ENCODE measurements at regions not wholly inside any gene's neighbourhood (a gene's known extent, or its start where the extent isn't known, plus 50 kb on each side); places are given as distances from the start of the nearest gene placed in this dataset.
A peak's percentile ranks its signal among the peaks of the same experiment; 100 is the strongest.

DNA sequence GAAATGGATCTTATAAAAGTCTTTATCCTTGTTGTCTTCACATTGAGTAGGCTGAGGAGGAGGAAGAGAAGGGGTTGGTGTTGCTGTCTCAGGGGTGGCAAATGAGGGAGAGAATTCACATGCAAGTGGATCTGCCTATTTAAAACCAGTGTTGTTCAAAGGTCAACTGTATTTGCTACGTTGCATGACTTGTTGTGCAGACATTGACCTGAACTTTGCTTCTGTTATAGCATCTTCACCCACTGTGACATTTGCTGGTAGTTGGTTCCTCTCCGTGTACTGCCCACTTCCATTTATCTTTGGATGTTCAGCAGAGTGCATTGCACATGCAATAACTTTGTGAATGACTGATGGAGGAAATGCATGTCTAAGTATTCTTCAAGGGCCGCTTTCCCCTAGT is 228.6 kb upstream of the DPP10 start:
- no peaks in the 10 kb centered on the region for H3K4me1 Mint-ChIP-seq
- no peak overlapping the region for H3K27ac Mint-ChIP-seq
- ATAC-seq (replicated peaks) (peak in 1 of 2 donors; percentile 39), DNase-seq (no peak)
- H3K27me3 Mint-ChIP-seq = peaks cover 15 to 16% of the 10 kb centered on the region in 2 donors
- no peaks in the 10 kb centered on the region for H3K36me3 Mint-ChIP-seq
- no peaks in the 10 kb centered on the region for H3K9me3 Mint-ChIP-seq
- H3K4me3 Mint-ChIP-seq = no peak overlapping the region

GRCh38 chr2:114218383-114218782 is 224.1 kb upstream of the DPP10 start:
- Mint-ChIP-seq H3K9me3 (no peaks in the 10 kb centered on the region), H3K27me3 (peaks cover 13 to 26% of the 10 kb centered on the region in 2 donors), H3K27ac (no peak overlapping the region), H3K4me3 (no peak overlapping the region), H3K36me3 (no peaks in the 10 kb centered on the region), H3K4me1 (no peaks in the 10 kb centered on the region)
- no peak for ATAC-seq (replicated peaks)
- no peak for DNase-seq

GRCh38 chr2:114219456-114219855 is 223.0 kb upstream of the DPP10 start:
- H3K27me3 Mint-ChIP-seq = peaks cover 13 to 26% of the 10 kb centered on the region in 2 donors
- H3K4me1 Mint-ChIP-seq = no peaks in the 10 kb centered on the region
- no peaks in the 10 kb centered on the region for H3K36me3 Mint-ChIP-seq
- no peaks in the 10 kb centered on the region for H3K9me3 Mint-ChIP-seq
- no peak overlapping the region for H3K4me3 Mint-ChIP-seq
- no peak for ATAC-seq (replicated peaks)
- DNase-seq = no peak
- no peak overlapping the region for H3K27ac Mint-ChIP-seq

DNA sequence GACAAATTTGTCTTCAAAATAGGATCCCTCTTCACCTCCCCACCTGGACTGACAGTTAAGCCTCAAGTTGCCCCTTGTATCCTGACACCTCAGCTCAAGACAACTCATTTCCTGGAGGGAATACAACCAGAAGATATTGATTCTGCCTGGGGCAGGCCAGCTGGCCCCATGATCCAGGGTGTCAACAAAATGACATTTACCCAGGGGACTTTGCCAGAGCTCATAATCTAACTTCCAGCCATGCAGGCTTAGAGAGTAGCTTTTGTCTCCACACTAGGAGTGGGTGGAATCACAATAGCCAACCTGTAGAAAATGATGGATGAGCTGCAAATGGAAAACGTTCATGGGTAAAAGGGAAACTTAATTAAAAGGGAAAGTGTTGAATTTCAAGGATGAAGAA is 220.1 kb upstream of the DPP10 start:
- H3K36me3 Mint-ChIP-seq = no peaks in the 10 kb centered on the region
- DNase-seq (no peak), ATAC-seq (replicated peaks) (no peak)
- no peak overlapping the region for H3K27ac Mint-ChIP-seq
- no peaks in the 10 kb centered on the region for H3K4me1 Mint-ChIP-seq
- no peak overlapping the region for H3K4me3 Mint-ChIP-seq
- H3K27me3 Mint-ChIP-seq = peaks cover 8 to 27% of the 10 kb centered on the region in 2 donors
- H3K9me3 Mint-ChIP-seq = peaks cover 0 to 3% of the 10 kb centered on the region in 2 donors

- DNase-seq (no peak), ATAC-seq (replicated peaks) (no peak)
- Mint-ChIP-seq H3K27me3 (peaks cover under 1 to 7% of the 10 kb centered on the region in 2 donors), H3K36me3 (no peaks in the 10 kb centered on the region), H3K27ac (no peak overlapping the region), H3K4me3 (no peak overlapping the region), H3K9me3 (peaks cover 12% of the 10 kb centered on the region in 2 donors), H3K4me1 (no peaks in the 10 kb centered on the region)
Measured at GRCh38 chr2:114231921-114232320, 210.5 kb upstream of the DPP10 start.

DNA sequence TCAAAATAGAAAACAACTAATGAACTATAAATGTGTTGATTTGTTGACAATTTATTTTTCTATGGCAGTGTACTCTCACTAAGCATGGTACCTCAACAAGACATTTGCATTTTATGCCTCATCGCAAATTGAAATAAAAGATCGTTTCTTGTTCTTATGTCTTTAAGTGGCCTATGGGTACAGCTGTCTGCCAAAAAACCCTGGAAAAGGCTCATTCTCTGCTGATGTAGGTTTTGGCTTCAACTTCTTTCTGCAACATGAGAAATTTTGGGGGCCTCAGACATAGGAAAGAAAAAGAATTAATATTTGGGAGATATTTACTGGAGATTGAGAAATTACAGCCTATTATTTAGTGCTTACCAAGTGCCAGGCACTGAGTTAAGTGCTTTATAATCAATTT is 205.1 kb upstream of the DPP10 start:
- Mint-ChIP-seq H3K27ac (no peak overlapping the region), H3K9me3 (peaks cover 0 to 5% of the 10 kb centered on the region in 2 donors), H3K4me1 (no peaks in the 10 kb centered on the region), H3K27me3 (peaks cover 5 to 9% of the 10 kb centered on the region in 2 donors), H3K4me3 (no peak overlapping the region), H3K36me3 (no peaks in the 10 kb centered on the region)
- DNase-seq (no peak), ATAC-seq (replicated peaks) (no peak)

DNA sequence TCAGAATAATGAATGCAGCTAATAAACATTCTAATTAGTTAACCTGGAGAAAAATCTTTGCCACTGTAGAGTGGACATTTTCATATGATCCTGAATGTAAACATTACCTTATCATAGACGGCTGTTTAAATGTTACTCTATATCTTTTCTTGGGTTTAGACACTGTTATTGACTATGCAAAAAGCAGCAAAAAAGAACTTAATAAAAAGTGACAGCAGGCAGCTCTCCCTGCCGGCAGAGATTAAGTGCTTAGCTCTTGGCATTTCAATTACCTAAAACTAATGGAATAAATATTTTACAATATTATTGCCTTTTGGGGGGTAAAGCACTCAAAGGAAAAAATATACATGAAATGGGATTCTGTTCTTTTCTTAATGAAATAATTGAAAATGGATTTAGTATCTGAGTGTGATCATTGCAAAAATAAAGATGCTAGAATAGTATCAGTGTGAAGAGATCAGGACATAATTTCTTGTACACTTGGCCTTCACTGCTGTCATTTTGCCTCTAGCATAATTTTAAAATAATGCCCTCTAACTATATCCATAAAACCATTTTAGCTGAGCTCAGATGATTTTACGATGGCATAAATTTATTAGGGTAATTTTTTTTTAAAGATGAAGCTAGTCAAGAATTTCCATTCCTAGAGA is 203.4 kb upstream of the DPP10 start:
- DNase-seq (no peak), ATAC-seq (replicated peaks) (no peak)
- no peak overlapping the region for H3K4me3 Mint-ChIP-seq
- H3K4me1 Mint-ChIP-seq = no peaks in the 10 kb centered on the region
- no peak overlapping the region for H3K27ac Mint-ChIP-seq
- no peaks in the 10 kb centered on the region for H3K36me3 Mint-ChIP-seq
- peaks cover 0 to 9% of the 10 kb centered on the region in 2 donors for H3K9me3 Mint-ChIP-seq
- H3K27me3 Mint-ChIP-seq = peaks cover 5 to 9% of the 10 kb centered on the region in 2 donors

- Mint-ChIP-seq H3K27ac (no peak overlapping the region), H3K27me3 (peaks cover 0 to 7% of the 10 kb centered on the region in 2 donors), H3K36me3 (no peaks in the 10 kb centered on the region), H3K4me1 (no peaks in the 10 kb centered on the region), H3K9me3 (peaks cover 0 to 4% of the 10 kb centered on the region in 2 donors), H3K4me3 (no peak overlapping the region)
- ATAC-seq (replicated peaks) (no peak), DNase-seq (no peak)
Measured at GRCh38 chr2:114248648-114249047, 193.8 kb upstream of the DPP10 start.

GRCh38 chr2:114252713-114253112 is 189.7 kb upstream of the DPP10 start:
- Mint-ChIP-seq H3K4me1 (no peaks in the 10 kb centered on the region), H3K36me3 (no peaks in the 10 kb centered on the region), H3K27ac (no peak overlapping the region), H3K4me3 (no peak overlapping the region), H3K9me3 (peaks cover 0 to 4% of the 10 kb centered on the region in 2 donors), H3K27me3 (peaks cover 0 to 7% of the 10 kb centered on the region in 2 donors)
- ATAC-seq (replicated peaks) (no peak), DNase-seq (no peak)

DNA sequence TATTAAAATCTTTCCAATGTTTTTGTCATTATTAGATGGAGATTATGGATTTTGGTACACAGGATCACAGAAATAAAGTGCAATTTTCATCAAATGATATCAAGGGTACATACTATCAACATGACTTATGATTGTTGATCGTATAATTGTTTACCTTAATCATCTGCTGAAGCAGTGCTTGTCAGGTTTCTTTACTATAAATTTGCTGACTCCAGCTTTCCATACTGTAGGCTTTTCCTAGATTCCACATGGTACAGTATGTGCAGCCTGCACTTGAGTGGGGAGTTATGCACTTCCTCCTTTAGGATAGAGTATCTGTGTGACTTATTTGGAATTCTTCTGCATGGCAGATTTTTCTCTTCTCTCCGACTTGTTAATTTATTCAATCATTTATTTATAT is 187.6 kb upstream of the DPP10 start:
- no peak overlapping the region for H3K4me3 Mint-ChIP-seq
- peaks cover 0 to 6% of the 10 kb centered on the region in 2 donors for H3K27me3 Mint-ChIP-seq
- H3K36me3 Mint-ChIP-seq = no peaks in the 10 kb centered on the region
- H3K4me1 Mint-ChIP-seq = no peaks in the 10 kb centered on the region
- DNase-seq (no peak), ATAC-seq (replicated peaks) (no peak)
- H3K27ac Mint-ChIP-seq = no peak overlapping the region
- peaks cover 0 to 3% of the 10 kb centered on the region in 2 donors for H3K9me3 Mint-ChIP-seq

DNA sequence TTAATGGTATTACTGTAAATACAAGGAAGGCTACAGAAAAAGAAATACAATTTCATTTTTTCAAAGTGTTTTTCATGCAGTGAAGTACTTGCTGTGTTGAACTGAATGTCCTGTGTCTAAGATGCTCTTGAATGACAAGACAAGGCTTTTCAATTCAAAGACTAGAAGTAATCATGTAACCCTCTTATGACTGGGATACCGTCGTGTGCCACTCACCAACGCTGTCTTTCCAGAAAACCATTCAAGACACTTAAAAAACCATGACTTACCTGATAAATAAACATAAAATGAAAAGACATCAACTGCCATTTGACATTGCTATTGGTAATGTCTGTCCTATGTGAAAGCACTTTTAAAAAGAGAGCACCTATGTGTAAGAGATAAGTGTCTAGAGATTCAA is 183.1 kb upstream of the DPP10 start:
- no peak for DNase-seq
- no peaks in the 10 kb centered on the region for H3K36me3 Mint-ChIP-seq

DNA sequence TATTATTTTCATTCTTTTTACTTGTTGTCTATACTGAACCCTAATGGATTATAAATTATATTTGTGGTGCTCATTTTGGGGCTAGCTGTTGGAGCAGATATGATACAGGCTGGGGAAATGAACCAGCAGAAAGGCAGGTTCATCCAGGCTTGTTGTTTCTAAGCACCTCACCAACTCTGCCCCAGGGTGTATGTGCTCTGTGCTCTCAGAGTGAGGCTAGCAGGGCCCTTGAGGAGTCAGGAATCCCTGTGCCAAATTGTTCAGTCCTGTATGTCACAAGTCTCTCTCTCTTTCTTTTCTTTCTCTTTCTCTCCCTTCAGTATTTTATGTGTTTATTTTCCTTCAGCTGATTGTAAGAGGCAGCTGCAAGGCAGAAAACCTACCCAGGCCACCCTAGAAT is 181.1 kb upstream of the DPP10 start:
- Mint-ChIP-seq H3K9me3 (no peaks in the 10 kb centered on the region), H3K27me3 (no peaks in the 10 kb centered on the region)
- ATAC-seq (replicated peaks) = peak in 1 of 2 donors; percentile 16

More for the DNA sequence above, 183.1 kb upstream of the DPP10 start:
- Mint-ChIP-seq H3K4me1 (no peaks in the 10 kb centered on the region), H3K4me3 (no peak overlapping the region), H3K27me3 (no peaks in the 10 kb centered on the region), H3K27ac (no peak overlapping the region), H3K9me3 (no peaks in the 10 kb centered on the region)
- ATAC-seq (replicated peaks) = no peak

GRCh38 chr2:114265261-114265660 is 177.2 kb upstream of the DPP10 start:
- Mint-ChIP-seq H3K4me1 (no peaks in the 10 kb centered on the region), H3K36me3 (no peaks in the 10 kb centered on the region), H3K9me3 (no peaks in the 10 kb centered on the region), H3K27ac (no peak overlapping the region), H3K4me3 (no peak overlapping the region), H3K27me3 (no peaks in the 10 kb centered on the region)
- ATAC-seq (replicated peaks) = no peak
- DNase-seq = no peak

More for the DNA sequence above, 181.1 kb upstream of the DPP10 start:
- Mint-ChIP-seq H3K4me1 (no peaks in the 10 kb centered on the region), H3K27ac (no peak overlapping the region), H3K36me3 (no peaks in the 10 kb centered on the region), H3K4me3 (no peak overlapping the region)
- DNase-seq = no peak

GRCh38 chr2:114274957-114275356 is 167.5 kb upstream of the DPP10 start:
- ATAC-seq (replicated peaks) (no peak), DNase-seq (no peak)
- H3K36me3 Mint-ChIP-seq = peaks cover 0 to 1% of the 10 kb centered on the region in 2 donors
- peaks cover 8 to 21% of the 10 kb centered on the region in 2 donors for H3K9me3 Mint-ChIP-seq
- no peak overlapping the region for H3K27ac Mint-ChIP-seq
- no peaks in the 10 kb centered on the region for H3K27me3 Mint-ChIP-seq
- no peak overlapping the region for H3K4me3 Mint-ChIP-seq
- H3K4me1 Mint-ChIP-seq = no peaks in the 10 kb centered on the region

GRCh38 chr2:114281188-114281587 is 161.3 kb upstream of the DPP10 start:
- Mint-ChIP-seq H3K4me3 (no peak overlapping the region), H3K27me3 (peaks cover 0 to 4% of the 10 kb centered on the region in 2 donors), H3K9me3 (peaks cover 1 to 6% of the 10 kb centered on the region in 2 donors)

More at GRCh38 chr2:114281188-114281587, 161.3 kb upstream of the DPP10 start:
- DNase-seq (no peak), ATAC-seq (replicated peaks) (no peak)
- no peak overlapping the region for H3K27ac Mint-ChIP-seq
- H3K36me3 Mint-ChIP-seq = no peaks in the 10 kb centered on the region
- no peaks in the 10 kb centered on the region for H3K4me1 Mint-ChIP-seq
